ENCODE measurements at regions not wholly inside any gene's neighbourhood (a gene's known extent, or its start where the extent isn't known, plus 50 kb on each side); places are given as distances from the start of the nearest gene placed in this dataset.
"Not testable (repeated sequence)": the region's sequence is repeated elsewhere in the genome, so short reads cannot be mapped to it uniquely, and the experiment has no call there.

- DNase-seq (ENCODE audit: low read depth) = peak; percentile 32
- no peak for FAIRE-seq
- Histone ChIP-seq H3K4me1 (ENCODE audit: insufficient read depth, low read length) (no peaks in the 10 kb centered on the region), H3K79me2 (ENCODE audit: insufficient read depth, low read length) (no peaks in the 10 kb centered on the region), H3K36me3 (ENCODE audit: insufficient read depth, low read length) (no peaks in the 10 kb centered on the region), H2AFZ (ENCODE audit: low read depth, low read length) (no peak overlapping the region), H3K27ac (ENCODE audit: low read depth, low read length) (no peak overlapping the region), H3K27me3 (ENCODE audit: insufficient read depth, low read length) (no peaks in the 10 kb centered on the region), H3K4me3 (ENCODE audit: insufficient read depth, low read depth, low read length) (no peak overlapping the region), H3K4me2 (ENCODE audit: low read length) (no peak overlapping the region), H4K20me1 (ENCODE audit: insufficient read depth, low read length) (no peaks in the 10 kb centered on the region), H3K9me3 (ENCODE audit: insufficient read depth, low read depth, low read length) (no peaks in the 10 kb centered on the region), H3K9ac (ENCODE audit: low read length) (no peak overlapping the region)
- no peaks in the 10 kb centered on the region for H3K36me3 Mint-ChIP-seq (ENCODE audit: low read depth, unreplicated experiment)
- H3K27me3 Mint-ChIP-seq (ENCODE audit: low read depth, unreplicated experiment) = no peaks in the 10 kb centered on the region
- H3K9me3 Mint-ChIP-seq (ENCODE audit: unreplicated experiment) = peaks cover 11% of the 10 kb centered on the region
- H3K4me3 Mint-ChIP-seq (ENCODE audit: unreplicated experiment) = no peak overlapping the region
- peak overlapping the region; percentile 16 for H3K27ac Mint-ChIP-seq (ENCODE audit: unreplicated experiment)
- H3K4me1 Mint-ChIP-seq (ENCODE audit: low read depth, unreplicated experiment) = peaks cover 8% of the 10 kb centered on the region
- TF ChIP-seq EZH2 (IDR thresholded peaks at IDR 0.05; ENCODE audit: insufficient read depth, low read length) = no peak
- TF ChIP-seq, protein P1, sequence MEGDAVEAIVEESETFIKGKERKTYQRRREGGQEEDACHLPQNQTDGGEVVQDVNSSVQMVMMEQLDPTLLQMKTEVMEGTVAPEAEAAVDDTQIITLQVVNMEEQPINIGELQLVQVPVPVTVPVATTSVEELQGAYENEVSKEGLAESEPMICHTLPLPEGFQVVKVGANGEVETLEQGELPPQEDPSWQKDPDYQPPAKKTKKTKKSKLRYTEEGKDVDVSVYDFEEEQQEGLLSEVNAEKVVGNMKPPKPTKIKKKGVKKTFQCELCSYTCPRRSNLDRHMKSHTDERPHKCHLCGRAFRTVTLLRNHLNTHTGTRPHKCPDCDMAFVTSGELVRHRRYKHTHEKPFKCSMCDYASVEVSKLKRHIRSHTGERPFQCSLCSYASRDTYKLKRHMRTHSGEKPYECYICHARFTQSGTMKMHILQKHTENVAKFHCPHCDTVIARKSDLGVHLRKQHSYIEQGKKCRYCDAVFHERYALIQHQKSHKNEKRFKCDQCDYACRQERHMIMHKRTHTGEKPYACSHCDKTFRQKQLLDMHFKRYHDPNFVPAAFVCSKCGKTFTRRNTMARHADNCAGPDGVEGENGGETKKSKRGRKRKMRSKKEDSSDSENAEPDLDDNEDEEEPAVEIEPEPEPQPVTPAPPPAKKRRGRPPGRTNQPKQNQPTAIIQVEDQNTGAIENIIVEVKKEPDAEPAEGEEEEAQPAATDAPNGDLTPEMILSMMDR (IDR thresholded peaks at IDR 0.05; ENCODE audit: insufficient read depth, low read depth, low read length) = no peak
Measured at GRCh38 chr3:94647131-94647530, 584.3 kb downstream of the NSUN3 start.

DNA sequence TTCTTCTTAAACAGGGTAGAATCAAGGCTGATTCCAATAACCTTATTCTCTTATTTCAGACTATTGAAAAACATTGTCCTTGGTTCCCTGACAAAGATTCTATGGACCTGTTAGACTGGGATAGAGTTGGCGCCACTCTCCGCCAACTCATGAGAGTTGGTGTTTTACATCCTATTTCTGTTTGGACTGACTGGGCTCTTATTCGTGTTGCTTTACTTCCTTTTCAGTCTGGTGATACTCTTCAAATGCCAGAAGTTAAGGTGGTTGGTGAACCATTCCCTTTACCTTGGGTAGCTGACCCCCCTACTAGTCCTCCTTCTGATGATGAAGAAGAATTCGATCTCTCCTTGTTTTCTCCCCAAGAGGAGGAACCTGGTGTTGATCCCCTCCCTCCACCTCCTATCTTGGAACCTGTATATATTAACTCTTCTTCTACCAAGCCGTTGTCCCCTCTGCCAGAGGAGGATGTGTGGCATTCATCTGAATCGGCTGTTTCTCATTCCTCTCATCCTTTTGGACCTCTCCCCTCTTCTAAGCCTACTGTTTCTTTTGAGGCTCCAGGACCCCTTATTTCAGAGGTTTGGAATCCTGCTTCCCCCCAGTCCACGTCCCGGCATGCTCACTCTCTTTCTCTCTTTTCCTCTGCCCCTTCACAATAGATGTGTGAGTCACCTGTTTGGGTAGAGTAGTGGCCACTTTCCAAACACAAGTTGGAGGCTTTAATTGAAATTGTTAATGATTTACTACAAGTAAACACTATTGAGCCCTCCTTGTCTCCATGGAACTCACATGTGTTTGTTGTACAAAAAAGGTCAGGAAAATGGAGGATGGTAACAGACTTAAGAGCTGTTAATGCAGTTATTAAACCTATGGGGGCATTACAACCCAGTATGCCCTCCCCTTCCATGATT, 585.7 kb downstream of the NSUN3 start:
- Mint-ChIP-seq H3K27ac (ENCODE audit: unreplicated experiment) (peak overlapping the region; percentile 51), H3K9me3 (ENCODE audit: unreplicated experiment) (peaks cover 11% of the 10 kb centered on the region)
- H3K9me3 ChIP-seq (ENCODE audit: insufficient read depth, low read depth, low read length); DNase-seq (ENCODE audit: low read depth); FAIRE-seq; H3K4me1 Mint-ChIP-seq (ENCODE audit: low read depth, unreplicated experiment); H3K27ac ChIP-seq (ENCODE audit: low read depth, low read length); H3K4me1 ChIP-seq (ENCODE audit: insufficient read depth, low read length); H3K27me3 Mint-ChIP-seq (ENCODE audit: low read depth, unreplicated experiment); H3K4me2 ChIP-seq (ENCODE audit: low read length); H2AFZ ChIP-seq (ENCODE audit: low read depth, low read length); H4K20me1 ChIP-seq (ENCODE audit: insufficient read depth, low read length); H3K4me3 ChIP-seq (ENCODE audit: insufficient read depth, low read depth, low read length); H3K27me3 ChIP-seq (ENCODE audit: insufficient read depth, low read length); H3K36me3 Mint-ChIP-seq (ENCODE audit: low read depth, unreplicated experiment); H3K79me2 ChIP-seq (ENCODE audit: insufficient read depth, low read length); H3K4me3 Mint-ChIP-seq (ENCODE audit: unreplicated experiment); H3K9ac ChIP-seq (ENCODE audit: low read length); H3K36me3 ChIP-seq (ENCODE audit: insufficient read depth, low read length): not testable (repeated sequence)

DNA sequence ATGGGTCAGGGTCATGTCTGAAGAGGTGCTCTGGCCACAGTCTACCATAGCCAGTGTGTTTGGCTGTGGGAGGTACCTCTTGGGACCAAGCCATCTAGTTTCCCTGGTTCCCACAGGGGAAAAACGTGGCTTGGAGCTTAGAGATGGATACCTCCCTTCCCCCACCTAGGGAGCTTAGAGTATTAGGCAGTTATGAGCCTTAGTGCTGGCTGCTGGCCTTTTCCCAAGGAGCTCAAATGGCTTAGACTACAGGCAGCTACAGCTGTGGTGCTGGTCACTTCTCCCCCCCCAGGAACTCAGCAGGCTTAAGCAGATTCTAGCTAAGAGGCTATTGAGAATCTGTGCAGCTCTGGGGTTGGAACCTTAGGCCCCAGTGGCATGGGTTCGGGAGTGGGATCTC, 591.2 kb downstream of the NSUN3 start:
- Mint-ChIP-seq H3K36me3 (ENCODE audit: low read depth, unreplicated experiment) (no peaks in the 10 kb centered on the region), H3K9me3 (ENCODE audit: unreplicated experiment) (no peaks in the 10 kb centered on the region), H3K27ac (ENCODE audit: unreplicated experiment) (no peak overlapping the region), H3K4me1 (ENCODE audit: low read depth, unreplicated experiment) (no peaks in the 10 kb centered on the region), H3K27me3 (ENCODE audit: low read depth, unreplicated experiment) (peaks cover 2% of the 10 kb centered on the region), H3K4me3 (ENCODE audit: unreplicated experiment) (no peak overlapping the region)
- H4K20me1 ChIP-seq (ENCODE audit: insufficient read depth, low read length) = no peaks in the 10 kb centered on the region
- no peaks in the 10 kb centered on the region for H3K36me3 ChIP-seq (ENCODE audit: insufficient read depth, low read length)
- H2AFZ ChIP-seq (ENCODE audit: low read depth, low read length) = no peak overlapping the region
- no peak overlapping the region for H3K27ac ChIP-seq (ENCODE audit: low read depth, low read length)
- no peak for FAIRE-seq
- no peaks in the 10 kb centered on the region for H3K27me3 ChIP-seq (ENCODE audit: insufficient read depth, low read length)
- no peak overlapping the region for H3K4me3 ChIP-seq (ENCODE audit: insufficient read depth, low read depth, low read length)
- H3K4me2 ChIP-seq (ENCODE audit: low read length) = no peak overlapping the region
- DNase-seq (ENCODE audit: low read depth) = no peak
- TF ChIP-seq, protein P1 (IDR thresholded peaks at IDR 0.05; ENCODE audit: insufficient read depth, low read depth, low read length) = no peak
- no peak for TF ChIP-seq EZH2 (IDR thresholded peaks at IDR 0.05; ENCODE audit: insufficient read depth, low read length)
- H3K9ac ChIP-seq (ENCODE audit: low read length) = no peak overlapping the region
- no peaks in the 10 kb centered on the region for H3K79me2 ChIP-seq (ENCODE audit: insufficient read depth, low read length)
- no peaks in the 10 kb centered on the region for H3K9me3 ChIP-seq (ENCODE audit: insufficient read depth, low read depth, low read length)
- H3K4me1 ChIP-seq (ENCODE audit: insufficient read depth, low read length) = no peaks in the 10 kb centered on the region

Measured in astrocyte (in vitro differentiated cells and primary cell).